ENCODE measurements at regions not wholly inside any gene's neighbourhood (a gene's known extent, or its start where the extent isn't known, plus 50 kb on each side); places are given as distances from the start of the nearest gene placed in this dataset.

DNA sequence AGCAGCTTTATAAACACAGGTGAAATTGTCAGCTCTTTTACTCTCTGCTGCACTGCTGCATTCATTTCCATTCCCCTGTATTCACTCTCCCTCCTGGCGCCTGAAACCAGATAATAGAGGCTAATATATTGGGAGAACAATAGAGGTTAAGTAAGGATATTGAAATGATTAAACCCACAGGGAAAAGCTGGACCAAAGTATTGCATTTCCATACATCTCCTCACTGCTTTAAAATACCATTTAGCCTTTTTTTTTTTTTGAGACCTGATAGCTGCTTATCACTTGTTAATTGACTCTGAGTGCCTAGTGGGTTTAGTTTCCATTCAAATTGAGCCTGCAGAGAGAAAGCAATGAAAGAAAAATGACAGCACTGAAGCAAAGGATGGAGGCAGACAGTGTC lies 540.5 kb upstream of the IMPG1 start:
- H3K27me3 ChIP-seq: no peaks in the 10 kb centered on the region
- no peak for DNase-seq
- H3K36me3 ChIP-seq: no peaks in the 10 kb centered on the region
- no peaks in the 10 kb centered on the region for H3K9me3 ChIP-seq
- no peaks in the 10 kb centered on the region for H3K4me1 ChIP-seq
- no peak for ATAC-seq
- in situ Hi-C loops (cut with MboI; ENCODE audit: low sequenced_read_pairs in 4 of 4) (no loop called here), intact Hi-C loops (cut with DNase I; ENCODE audit: low total_unique reads) (no loop called here)
- no peak overlapping the region for H3K4me3 ChIP-seq
- TF ChIP-seq, protein P1, sequence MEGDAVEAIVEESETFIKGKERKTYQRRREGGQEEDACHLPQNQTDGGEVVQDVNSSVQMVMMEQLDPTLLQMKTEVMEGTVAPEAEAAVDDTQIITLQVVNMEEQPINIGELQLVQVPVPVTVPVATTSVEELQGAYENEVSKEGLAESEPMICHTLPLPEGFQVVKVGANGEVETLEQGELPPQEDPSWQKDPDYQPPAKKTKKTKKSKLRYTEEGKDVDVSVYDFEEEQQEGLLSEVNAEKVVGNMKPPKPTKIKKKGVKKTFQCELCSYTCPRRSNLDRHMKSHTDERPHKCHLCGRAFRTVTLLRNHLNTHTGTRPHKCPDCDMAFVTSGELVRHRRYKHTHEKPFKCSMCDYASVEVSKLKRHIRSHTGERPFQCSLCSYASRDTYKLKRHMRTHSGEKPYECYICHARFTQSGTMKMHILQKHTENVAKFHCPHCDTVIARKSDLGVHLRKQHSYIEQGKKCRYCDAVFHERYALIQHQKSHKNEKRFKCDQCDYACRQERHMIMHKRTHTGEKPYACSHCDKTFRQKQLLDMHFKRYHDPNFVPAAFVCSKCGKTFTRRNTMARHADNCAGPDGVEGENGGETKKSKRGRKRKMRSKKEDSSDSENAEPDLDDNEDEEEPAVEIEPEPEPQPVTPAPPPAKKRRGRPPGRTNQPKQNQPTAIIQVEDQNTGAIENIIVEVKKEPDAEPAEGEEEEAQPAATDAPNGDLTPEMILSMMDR (IDR thresholded peaks at IDR 0.05 in 4 of 5, conservative IDR thresholded peaks at IDR 0.05 in 1 of 5): no peak
- no peak for TF ChIP-seq POLR2A (IDR thresholded peaks at IDR 0.05)
- no peak overlapping the region for H3K27ac ChIP-seq

GRCh38 chr6:76609160-76609559 lies 536.7 kb upstream of the IMPG1 start:
- intact Hi-C loops (cut with DNase I; ENCODE audit: low total_unique reads): no loop called here
- ATAC-seq (no peak), DNase-seq (no peak)
- no peaks in the 10 kb centered on the region for H3K9me3 ChIP-seq
- H3K4me1 ChIP-seq: no peaks in the 10 kb centered on the region
- no peak overlapping the region for H3K4me3 ChIP-seq
- in situ Hi-C loops (cut with MboI; ENCODE audit: low sequenced_read_pairs in 4 of 4): no loop called here
- no peaks in the 10 kb centered on the region for H3K27me3 ChIP-seq
- TF ChIP-seq, protein P1 (IDR thresholded peaks at IDR 0.05 in 4 of 5, conservative IDR thresholded peaks at IDR 0.05 in 1 of 5): no peak
- TF ChIP-seq POLR2A (IDR thresholded peaks at IDR 0.05): no peak
- no peak overlapping the region for H3K27ac ChIP-seq
- H3K36me3 ChIP-seq: no peaks in the 10 kb centered on the region

- no peaks in the 10 kb centered on the region for H3K36me3 ChIP-seq
- H3K27ac ChIP-seq: no peak overlapping the region
- H3K9me3 ChIP-seq: no peaks in the 10 kb centered on the region
- no peaks in the 10 kb centered on the region for H3K27me3 ChIP-seq
- intact Hi-C loops (cut with DNase I; ENCODE audit: low total_unique reads): no loop called here
- TF ChIP-seq, protein P1 (IDR thresholded peaks at IDR 0.05 in 4 of 5, conservative IDR thresholded peaks at IDR 0.05 in 1 of 5): no peak
- no peak for TF ChIP-seq POLR2A (IDR thresholded peaks at IDR 0.05)
- no peak overlapping the region for H3K4me3 ChIP-seq
- no peaks in the 10 kb centered on the region for H3K4me1 ChIP-seq
- ATAC-seq (no peak), DNase-seq (no peak)
- in situ Hi-C loops (cut with MboI; ENCODE audit: low sequenced_read_pairs in 4 of 4): no loop called here
These were observed 521.6 kb upstream of the IMPG1 start for GRCh38 chr6:76594109-76594508.

- no peak for TF ChIP-seq POLR2A (IDR thresholded peaks at IDR 0.05)
- TF ChIP-seq, protein P1 (IDR thresholded peaks at IDR 0.05 in 4 of 5, conservative IDR thresholded peaks at IDR 0.05 in 1 of 5): no peak
- in situ Hi-C loops (cut with MboI; ENCODE audit: low sequenced_read_pairs in 4 of 4) (no loop called here), intact Hi-C loops (cut with DNase I; ENCODE audit: low total_unique reads) (no loop called here)
- no peak overlapping the region for H3K4me3 ChIP-seq
- no peaks in the 10 kb centered on the region for H3K36me3 ChIP-seq
- no peaks in the 10 kb centered on the region for H3K9me3 ChIP-seq
- ATAC-seq (no peak), DNase-seq (no peak)
- no peak overlapping the region for H3K27ac ChIP-seq
- no peaks in the 10 kb centered on the region for H3K27me3 ChIP-seq
- no peaks in the 10 kb centered on the region for H3K4me1 ChIP-seq
These were observed 521.2 kb upstream of the IMPG1 start for GRCh38 chr6:76593668-76594067.

DNA sequence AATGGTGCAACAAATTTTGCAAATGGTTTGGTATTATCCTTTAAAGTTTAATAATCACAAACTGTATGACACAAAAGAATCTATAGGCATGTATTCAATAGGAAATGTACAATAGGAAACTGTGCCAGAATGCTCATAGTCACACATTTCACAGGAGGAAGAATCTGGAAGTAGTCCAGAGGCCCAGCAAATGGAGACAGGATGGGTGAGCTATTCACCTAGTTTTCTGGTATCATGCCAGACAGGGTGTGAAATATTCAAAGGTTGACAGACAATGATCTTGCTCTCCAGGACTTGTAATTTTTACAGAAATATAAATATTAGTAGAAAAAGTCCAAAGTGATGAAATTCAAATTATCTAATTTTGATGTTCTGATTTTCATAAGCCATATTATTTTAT lies 520.1 kb upstream of the IMPG1 start:
- DNase-seq (no peak), ATAC-seq (no peak)
- Histone ChIP-seq H3K36me3 (no peaks in the 10 kb centered on the region), H3K27ac (no peak overlapping the region), H3K9me3 (no peaks in the 10 kb centered on the region), H3K4me3 (no peak overlapping the region), H3K27me3 (no peaks in the 10 kb centered on the region), H3K4me1 (no peaks in the 10 kb centered on the region)
- TF ChIP-seq, protein P1 (IDR thresholded peaks at IDR 0.05 in 4 of 5, conservative IDR thresholded peaks at IDR 0.05 in 1 of 5): no peak
- TF ChIP-seq POLR2A (IDR thresholded peaks at IDR 0.05): no peak
- in situ Hi-C loops (cut with MboI; ENCODE audit: low sequenced_read_pairs in 4 of 4): no loop called here
- intact Hi-C loops (cut with DNase I; ENCODE audit: low total_unique reads): no loop called here

Data from gastrocnemius medialis (tissue), 4 donors.